CD1c-positive myeloid dendritic cell (primary cell): ENCODE measurements at regions not wholly inside any gene's neighbourhood (a gene's known extent, or its start where the extent isn't known, plus 50 kb on each side); places are given as distances from the start of the nearest gene placed in this dataset.
"Not testable (repeated sequence)": the region's sequence is repeated elsewhere in the genome, so short reads cannot be mapped to it uniquely, and the experiment has no call there.

Source experiments
- DNase-seq: peaks from one replicate; pipeline ENCODE4 v3.0.0-alpha.2; 2016; ENCODE audit errors: extremely low spot score

DNA sequence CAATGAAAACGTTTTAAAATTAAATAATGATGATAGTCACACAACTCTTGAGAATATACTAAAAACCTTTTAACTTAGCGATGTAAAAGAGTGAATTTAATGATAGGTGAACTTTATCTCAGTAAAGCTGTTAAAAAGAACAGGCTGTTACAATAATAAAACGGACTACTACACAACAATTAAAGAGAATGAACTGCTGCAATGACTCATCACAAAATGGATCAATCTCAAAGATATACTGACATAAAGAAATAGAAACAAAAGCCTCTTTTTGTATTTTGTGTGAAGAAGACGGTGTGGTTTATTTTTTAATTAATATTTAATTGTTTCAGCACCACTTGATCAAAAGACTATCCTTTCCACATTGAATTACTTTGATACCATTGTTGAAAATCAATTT is 352.4 kb upstream of the GJE1 start:
- DNase-seq: no peak

GRCh38 chr6:141764388-141764787 is 368.3 kb upstream of the GJE1 start:
- no peak for DNase-seq

DNA sequence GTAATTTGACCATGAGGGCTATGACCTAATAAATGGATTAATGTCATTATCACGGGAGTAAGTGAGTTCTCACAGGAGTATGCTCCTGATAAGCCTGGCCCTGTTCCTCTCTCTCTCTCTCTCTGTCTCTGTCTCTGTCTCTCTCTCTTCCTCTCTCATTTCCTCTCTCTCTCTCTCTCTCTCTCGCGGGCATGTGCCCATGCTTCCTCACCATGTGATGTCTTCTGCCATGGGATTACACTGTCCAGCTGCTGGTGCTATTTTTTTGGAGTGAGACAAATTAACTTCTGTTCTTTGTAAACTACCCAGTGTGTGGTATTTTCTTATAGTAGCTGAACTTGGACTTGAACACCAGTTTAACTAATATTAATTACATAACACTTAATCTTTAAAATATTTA is 374.3 kb upstream of the GJE1 start:
- DNase-seq: no peak

- no peak for DNase-seq
These were observed 379.5 kb upstream of the GJE1 start for GRCh38 chr6:141753180-141753579.

DNA sequence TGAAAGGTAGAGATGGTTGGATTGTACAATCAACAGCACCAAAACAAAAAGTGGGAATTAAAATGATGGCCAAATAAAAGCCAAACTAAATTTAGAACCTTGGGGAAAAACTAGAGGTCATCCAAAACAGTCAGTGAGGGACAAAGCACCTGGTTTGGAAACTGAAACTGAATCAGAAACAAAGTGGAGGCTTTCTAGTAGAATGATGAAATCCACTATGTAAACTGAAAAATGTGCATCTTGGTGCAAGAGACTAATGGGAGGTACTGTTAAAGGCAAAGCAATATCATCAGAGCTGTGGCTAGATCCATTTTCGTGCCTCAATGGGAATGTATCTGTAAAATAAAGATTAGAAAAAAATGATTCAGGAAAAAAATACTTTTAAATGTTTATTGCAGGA is 380.0 kb upstream of the GJE1 start:
- no peak for DNase-seq

DNA sequence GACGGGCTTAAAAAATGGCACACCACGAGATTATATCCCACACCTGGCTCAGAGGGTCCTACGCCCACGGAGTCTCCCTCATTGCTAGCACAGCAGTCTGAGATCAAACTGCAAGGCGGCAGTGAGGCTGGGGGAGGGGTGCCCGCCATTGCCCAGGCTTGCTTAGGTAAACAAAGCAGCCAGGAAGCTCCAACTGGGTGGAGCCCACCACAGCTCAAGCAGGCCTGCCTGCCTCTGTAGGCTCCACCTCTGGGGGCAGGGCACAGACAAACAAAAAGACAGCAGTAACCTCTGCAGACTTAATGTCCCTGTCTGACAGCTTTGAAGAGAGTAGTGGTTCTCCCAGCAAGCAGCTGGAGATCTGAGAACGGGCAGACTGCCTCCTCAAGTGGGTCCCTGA is 386.4 kb upstream of the GJE1 start:
- DNase-seq: not testable (repeated sequence)

DNA sequence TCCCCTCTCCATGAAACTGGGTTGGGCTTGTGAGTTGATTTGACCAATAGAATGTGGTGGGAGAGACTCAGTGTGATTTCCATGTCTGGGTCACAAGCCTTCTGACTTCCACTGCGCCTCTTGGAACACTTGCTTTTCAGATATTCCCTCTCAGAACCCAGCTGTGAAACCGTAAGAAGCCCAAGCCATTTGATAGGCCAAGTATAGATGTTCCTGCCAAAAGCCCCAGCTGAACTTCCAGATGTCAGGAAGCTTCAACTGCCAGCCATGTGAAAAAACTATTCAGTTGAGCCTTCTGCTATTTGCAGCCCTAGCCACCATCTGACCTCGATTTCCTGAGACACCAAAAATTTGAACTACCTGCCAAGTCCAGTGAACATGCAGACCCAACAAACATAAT is 387.8 kb upstream of the GJE1 start:
- no peak for DNase-seq

- DNase-seq: no peak
These were observed 388.4 kb upstream of the GJE1 start for GRCh38 chr6:141744194-141744925.

- no peak for DNase-seq
These were observed 396.6 kb upstream of the GJE1 start for GRCh38 chr6:141736104-141736503.

DNA sequence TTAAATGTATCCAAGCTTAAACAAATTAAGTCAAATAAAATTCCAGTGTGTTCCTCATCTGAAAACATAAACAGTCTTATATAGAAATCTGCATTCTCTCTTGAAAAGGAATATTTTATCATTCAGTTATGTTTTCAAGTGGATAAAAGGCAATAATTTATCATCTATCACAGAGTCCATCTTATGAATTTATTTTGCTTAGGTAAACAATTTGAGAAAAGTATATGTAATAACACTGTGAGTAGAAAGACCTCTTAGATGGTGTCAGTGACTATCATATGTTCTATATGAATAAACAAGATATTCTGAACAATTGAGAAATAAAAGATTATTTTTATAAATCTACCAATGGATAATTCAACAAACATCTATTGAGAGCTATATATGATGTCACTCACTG is 397.6 kb upstream of the GJE1 start:
- DNase-seq: no peak

DNA sequence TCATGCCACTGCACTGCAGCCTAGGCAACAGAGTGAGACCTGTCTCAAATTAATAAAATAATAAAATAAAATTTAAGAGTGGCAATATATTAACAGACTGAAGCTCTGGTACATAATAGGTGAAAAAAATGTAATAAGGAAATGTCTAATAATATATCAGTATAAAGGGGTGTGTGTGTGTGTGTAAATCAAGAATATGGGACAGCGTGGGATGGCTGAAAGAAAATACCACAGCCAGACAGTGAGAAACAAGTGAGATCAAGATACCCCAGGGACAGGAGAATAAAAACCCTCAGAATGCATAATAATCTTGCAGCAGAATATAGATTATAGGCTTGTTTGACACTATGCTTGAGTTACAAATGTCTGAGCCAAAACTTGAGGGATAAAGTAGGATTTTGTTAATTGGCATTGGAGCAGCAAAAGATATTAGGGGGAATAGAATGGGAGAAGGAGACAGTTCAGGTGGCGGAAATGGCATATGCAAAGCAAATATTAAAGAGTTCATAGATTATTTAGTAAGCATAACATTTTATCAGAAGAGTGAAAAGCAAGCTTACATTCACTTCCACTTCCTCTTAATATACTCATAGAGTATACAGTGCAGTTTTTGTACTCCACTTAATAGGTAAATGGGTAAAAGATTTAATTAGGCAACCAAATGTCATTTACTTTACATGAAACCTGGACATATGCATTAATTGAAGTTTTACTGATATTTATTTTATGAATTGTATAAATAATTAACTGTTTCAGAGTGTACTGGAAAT is 398.5 kb upstream of the GJE1 start:
- no peak for DNase-seq

- no peak for DNase-seq
These were observed 403.6 kb upstream of the GJE1 start for GRCh38 chr6:141729146-141729545.

DNA sequence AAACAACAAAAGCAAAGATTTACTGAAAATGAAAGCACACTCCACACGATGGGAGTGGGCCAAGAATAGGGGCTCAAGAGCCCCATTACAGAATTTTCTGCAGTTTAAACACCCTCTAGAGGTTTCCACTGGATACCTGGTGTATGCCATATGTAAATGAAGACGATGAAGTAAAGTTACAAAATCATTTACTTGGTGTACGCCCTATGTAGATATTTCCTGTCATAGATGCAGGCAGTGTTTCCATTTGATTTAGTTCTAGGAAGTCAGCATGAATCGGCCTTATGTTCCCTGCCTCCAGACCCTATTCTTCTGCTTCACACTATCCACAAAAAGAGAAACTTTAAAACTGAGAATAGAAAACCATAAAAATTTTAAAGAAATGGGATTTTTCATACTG is 404.4 kb upstream of the GJE1 start:
- no peak for DNase-seq

DNA sequence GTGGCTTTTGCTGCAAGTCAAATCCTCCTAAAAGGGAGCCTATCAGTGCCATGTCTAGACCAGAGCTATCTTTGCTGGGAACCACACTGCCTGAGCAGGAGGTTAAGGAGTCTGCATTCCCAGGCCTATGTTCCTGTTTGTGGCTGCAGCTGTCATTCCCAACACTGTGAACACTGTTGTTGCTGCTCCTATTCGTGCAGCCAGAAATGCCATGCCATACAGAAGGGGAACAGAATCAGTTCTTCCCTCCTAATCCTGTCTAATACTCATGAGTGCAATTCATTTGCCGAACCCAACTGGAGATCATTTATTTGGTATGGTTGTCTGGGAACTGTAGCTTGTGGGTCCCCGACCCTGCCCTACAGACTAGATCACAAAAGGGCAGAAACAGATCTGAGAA is 406.5 kb upstream of the GJE1 start:
- no peak for DNase-seq

- DNase-seq: no peak
These were observed 408.0 kb upstream of the GJE1 start for GRCh38 chr6:141724731-141725130.

GRCh38 chr6:141719476-141719875 is 413.2 kb upstream of the GJE1 start:
- no peak for DNase-seq

GRCh38 chr6:141705431-141705830 is 427.3 kb upstream of the GJE1 start:
- no peak for DNase-seq

DNA sequence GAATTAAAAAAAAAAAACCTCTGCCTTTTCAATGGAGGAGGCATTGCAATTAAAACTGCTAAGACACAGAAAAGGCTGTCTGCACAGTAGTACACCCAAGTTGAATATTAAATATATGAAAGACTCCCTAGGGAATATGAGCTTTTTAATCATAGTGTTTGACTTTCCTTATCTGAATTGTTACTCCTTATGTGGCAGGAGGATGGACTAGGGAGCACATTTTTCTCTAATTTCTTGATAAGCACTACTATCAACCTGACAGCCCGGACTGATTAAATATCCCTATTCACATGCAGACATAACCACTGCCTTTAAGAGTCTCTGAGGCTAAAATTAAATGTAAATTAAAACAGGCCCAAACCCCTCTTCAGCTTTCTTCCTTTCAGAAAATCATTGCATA is 428.6 kb upstream of the GJE1 start:
- no peak for DNase-seq

DNA sequence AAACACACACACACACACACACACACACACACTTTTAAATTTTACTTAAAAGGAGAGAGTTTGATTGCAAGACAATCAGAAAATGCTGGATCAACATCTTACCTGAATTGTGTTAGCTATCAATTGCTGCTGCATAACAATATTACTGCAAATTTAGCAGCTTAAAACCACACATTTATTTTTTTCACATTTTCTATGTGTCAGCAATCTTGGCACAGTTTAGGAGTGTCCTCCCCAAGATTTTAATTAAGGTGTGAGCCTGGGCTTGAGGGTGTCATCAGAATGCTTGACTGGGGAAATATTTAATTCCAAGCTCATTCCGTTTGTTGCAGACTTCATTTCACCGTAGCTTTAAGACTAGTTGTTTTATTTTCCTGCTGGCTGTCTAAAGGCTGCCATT is 431.0 kb upstream of the GJE1 start:
- DNase-seq: no peak

DNA sequence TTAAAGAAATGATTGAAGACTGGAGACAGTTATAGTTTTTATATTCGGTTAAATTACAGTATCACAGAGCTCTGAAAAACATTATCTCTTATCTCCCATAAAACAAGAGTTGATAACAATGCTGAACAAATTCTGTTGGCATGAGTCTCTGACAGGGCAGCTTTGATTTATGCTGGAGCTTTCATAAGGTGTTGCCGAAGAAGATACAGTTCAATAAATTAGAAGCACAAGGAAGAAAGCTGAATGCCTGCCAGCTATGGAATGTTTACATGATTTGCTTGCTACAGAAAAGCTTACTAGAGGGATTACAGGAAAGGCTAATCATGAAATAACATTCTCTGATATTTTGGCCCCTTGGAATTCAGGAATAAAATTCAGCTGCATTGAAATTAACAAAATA is 431.9 kb upstream of the GJE1 start:
- DNase-seq: no peak

GRCh38 chr6:141688916-141689315 is 443.8 kb upstream of the GJE1 start:
- no peak for DNase-seq

- DNase-seq: no peak
These were observed 447.3 kb upstream of the GJE1 start for GRCh38 chr6:141685416-141685815.

GRCh38 chr6:141682391-141682790 is 450.3 kb upstream of the GJE1 start:
- DNase-seq: no peak
